Calu3 (cell line): ENCODE measurements at regions not wholly inside any gene's neighbourhood (a gene's known extent, or its start where the extent isn't known, plus 50 kb on each side); places are given as distances from the start of the nearest gene placed in this dataset.

Source experiments
- BruUV-seq: library from RNA; stranded (reverse); fragments of 400-500 nt; replicated peaks from 2 replicates; lab custom pipeline; 2021; lab: Mats Ljungman, UMichigan
- CTCF ChIA-PET: fragments of 300-600 bp; sonication (Branson Sonifier 250); formaldehyde crosslinking; loops from one replicate; lab custom pipeline; 2022; ENCODE audit warnings: antibody characterized with exemption; lab: Charles Lee
- DNase-seq: peaks from one replicate; pipeline ENCODE4 v3.0.0; 2022
- H3K27ac Mint-ChIP-seq: one replicate; pipeline ENCODE4 v1.8.0; 2022; ENCODE audit warnings: mixed read lengths; ENCODE audit not compliant: unreplicated experiment
- H3K27me3 Mint-ChIP-seq: one replicate; pipeline ENCODE4 v1.8.0; 2022; ENCODE audit warnings: mixed read lengths; ENCODE audit not compliant: unreplicated experiment
- H3K36me3 Mint-ChIP-seq: one replicate; pipeline ENCODE4 v1.8.0; 2022; ENCODE audit warnings: mild to moderate bottlenecking, moderate library complexity, mixed read lengths; ENCODE audit not compliant: insufficient read depth, unreplicated experiment
- H3K4me1 Mint-ChIP-seq: one replicate; pipeline ENCODE4 v1.8.0; 2022; ENCODE audit warnings: mild to moderate bottlenecking, low read depth, mixed read lengths; ENCODE audit not compliant: unreplicated experiment
- H3K4me3 Mint-ChIP-seq: one replicate; pipeline ENCODE4 v1.8.0; 2022; ENCODE audit warnings: mild to moderate bottlenecking, low read depth, moderate library complexity, mixed read lengths; ENCODE audit not compliant: unreplicated experiment
- H3K9me3 Mint-ChIP-seq: one replicate; pipeline ENCODE4 v1.8.0; 2022; ENCODE audit warnings: low read depth, mixed read lengths; ENCODE audit not compliant: unreplicated experiment
- intact Hi-C: fragments of 100-400 bp; cut with micrococcal nuclease; formaldehyde crosslinking; loops from one replicate; pipeline ENCODE4 v1.10.0; 2022; ENCODE audit not compliant: unreplicated experiment
- TF ChIP-seq, protein P1 (sequence below): fragments of 200-600 bp; IDR thresholded peaks from one replicate; pipeline ENCODE4 v1.8.0; 2022; ENCODE audit warnings: antibody characterized with exemption; ENCODE audit not compliant: unreplicated experiment

DNA sequence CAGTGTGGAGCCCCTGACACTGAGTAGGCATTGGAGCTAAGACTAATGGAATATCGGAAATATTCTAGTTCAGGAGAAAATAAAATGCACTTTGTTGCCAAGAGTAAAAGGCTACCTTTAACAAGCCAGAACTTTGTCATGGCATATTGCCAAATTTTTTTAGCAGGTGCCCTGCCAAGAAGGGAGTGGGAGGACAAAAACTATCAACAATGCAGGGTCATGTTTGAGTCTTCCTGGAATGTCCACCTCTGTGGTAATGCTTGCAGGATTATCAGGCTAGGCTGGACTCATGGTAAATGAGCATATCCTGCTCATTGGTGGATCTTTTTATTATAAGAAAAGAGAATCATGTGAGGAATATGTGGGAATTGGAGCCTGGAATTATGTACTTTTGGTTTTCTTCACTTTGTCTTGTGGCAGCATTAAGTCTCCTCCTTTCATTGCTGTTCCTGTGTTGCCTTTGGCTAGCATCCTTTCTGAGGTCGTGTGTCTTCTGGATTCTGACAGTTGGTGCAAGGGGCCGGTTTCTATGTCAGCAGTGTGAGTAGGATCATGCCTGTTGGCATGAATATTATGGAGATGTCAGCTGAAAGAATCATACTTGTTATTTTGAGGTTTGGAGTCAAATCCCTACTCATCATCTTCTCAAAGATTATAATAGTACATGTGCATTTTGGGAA lies 122.9 kb upstream of the SPRY2 start:
- CTCF ChIA-PET: no interaction called here
- TF ChIP-seq, protein P1, sequence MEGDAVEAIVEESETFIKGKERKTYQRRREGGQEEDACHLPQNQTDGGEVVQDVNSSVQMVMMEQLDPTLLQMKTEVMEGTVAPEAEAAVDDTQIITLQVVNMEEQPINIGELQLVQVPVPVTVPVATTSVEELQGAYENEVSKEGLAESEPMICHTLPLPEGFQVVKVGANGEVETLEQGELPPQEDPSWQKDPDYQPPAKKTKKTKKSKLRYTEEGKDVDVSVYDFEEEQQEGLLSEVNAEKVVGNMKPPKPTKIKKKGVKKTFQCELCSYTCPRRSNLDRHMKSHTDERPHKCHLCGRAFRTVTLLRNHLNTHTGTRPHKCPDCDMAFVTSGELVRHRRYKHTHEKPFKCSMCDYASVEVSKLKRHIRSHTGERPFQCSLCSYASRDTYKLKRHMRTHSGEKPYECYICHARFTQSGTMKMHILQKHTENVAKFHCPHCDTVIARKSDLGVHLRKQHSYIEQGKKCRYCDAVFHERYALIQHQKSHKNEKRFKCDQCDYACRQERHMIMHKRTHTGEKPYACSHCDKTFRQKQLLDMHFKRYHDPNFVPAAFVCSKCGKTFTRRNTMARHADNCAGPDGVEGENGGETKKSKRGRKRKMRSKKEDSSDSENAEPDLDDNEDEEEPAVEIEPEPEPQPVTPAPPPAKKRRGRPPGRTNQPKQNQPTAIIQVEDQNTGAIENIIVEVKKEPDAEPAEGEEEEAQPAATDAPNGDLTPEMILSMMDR: no peak
- DNase-seq: no peak
- no peaks in the 10 kb centered on the region for H3K36me3 Mint-ChIP-seq
- H3K9me3 Mint-ChIP-seq: no peaks in the 10 kb centered on the region
- H3K4me1 Mint-ChIP-seq: no peaks in the 10 kb centered on the region
- BruUV-seq: no TSS peak
- no peaks in the 10 kb centered on the region for H3K27me3 Mint-ChIP-seq
- no peak overlapping the region for H3K27ac Mint-ChIP-seq
- intact Hi-C loops: no loop called here
- no peak overlapping the region for H3K4me3 Mint-ChIP-seq

DNA sequence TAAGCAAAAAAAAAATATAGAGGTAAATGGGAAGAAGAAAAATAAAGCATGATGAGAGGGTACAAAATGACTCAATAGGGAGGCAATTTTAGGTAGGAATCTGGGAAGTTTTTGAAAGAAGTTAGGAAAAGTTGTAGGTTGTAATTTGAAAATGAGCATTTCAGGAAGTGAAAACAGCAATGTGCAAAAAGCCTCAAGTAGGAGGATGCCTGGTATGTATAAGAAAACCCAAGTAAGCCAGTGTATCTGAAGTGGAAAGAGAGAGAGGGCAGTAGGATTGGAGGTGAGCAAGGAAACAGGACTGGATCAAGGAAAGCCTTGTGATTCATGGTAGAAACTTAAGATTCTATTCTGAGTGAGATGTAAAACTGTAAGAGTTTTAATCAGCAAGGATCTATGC lies 121.6 kb upstream of the SPRY2 start:
- Mint-ChIP-seq H3K9me3 (no peaks in the 10 kb centered on the region), H3K27me3 (no peaks in the 10 kb centered on the region), H3K27ac (no peak overlapping the region), H3K4me3 (no peak overlapping the region), H3K4me1 (no peaks in the 10 kb centered on the region), H3K36me3 (no peaks in the 10 kb centered on the region)
- intact Hi-C loops: no loop called here
- no peak for DNase-seq
- TF ChIP-seq, protein P1: no peak
- BruUV-seq: no TSS peak
- CTCF ChIA-PET: no interaction called here

DNA sequence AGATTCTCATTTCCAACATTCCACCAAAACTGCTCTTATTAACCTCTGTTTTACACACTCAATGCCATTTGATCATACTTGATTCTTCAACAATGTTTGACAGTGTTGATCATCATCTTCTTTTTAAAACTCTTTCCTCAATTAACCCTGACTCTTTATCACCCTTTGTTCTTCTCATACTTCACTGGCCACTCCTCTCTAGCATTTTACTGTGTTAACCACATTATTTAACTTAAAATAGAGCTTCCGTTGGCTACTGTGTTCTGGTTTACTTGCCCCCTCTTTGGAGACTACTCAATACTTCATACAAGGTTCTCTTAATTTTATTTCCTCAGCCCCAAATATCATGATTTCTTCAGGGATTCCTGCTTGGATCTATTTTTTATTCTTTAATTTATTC lies 121.1 kb upstream of the SPRY2 start:
- no TSS peak for BruUV-seq
- Mint-ChIP-seq H3K36me3 (no peaks in the 10 kb centered on the region), H3K27ac (no peak overlapping the region), H3K27me3 (no peaks in the 10 kb centered on the region), H3K9me3 (no peaks in the 10 kb centered on the region), H3K4me1 (no peaks in the 10 kb centered on the region), H3K4me3 (no peak overlapping the region)
- no peak for DNase-seq
- TF ChIP-seq, protein P1: no peak
- intact Hi-C loops: no loop called here
- CTCF ChIA-PET: no interaction called here

DNA sequence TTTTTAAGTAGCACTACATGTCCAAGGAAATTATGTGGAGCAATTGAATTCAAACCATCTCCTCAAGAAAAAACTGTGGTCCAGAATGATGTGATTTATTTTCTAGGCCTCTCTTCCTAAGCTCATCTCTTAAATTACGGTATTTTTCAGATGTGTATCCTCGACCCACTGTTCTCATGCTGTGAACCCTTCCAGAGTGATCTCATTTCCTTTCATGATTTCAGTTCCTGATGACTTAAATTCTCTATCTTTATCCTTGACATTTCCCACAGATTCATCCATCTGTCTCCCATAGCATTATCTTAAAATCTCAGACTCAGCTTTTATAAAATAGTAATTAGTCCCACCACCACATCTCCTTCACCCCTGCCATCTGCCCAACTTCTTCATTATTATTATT lies 117.6 kb upstream of the SPRY2 start:
- intact Hi-C loops: no loop called here
- no peak for DNase-seq
- CTCF ChIA-PET: no interaction called here
- no peak overlapping the region for H3K4me3 Mint-ChIP-seq
- no peaks in the 10 kb centered on the region for H3K36me3 Mint-ChIP-seq
- BruUV-seq: no TSS peak
- no peaks in the 10 kb centered on the region for H3K4me1 Mint-ChIP-seq
- no peaks in the 10 kb centered on the region for H3K9me3 Mint-ChIP-seq
- no peaks in the 10 kb centered on the region for H3K27me3 Mint-ChIP-seq
- TF ChIP-seq, protein P1: no peak
- no peak overlapping the region for H3K27ac Mint-ChIP-seq
